HG03432 (cell line): ENCODE measurements at regions not wholly inside any gene's neighbourhood (a gene's known extent, or its start where the extent isn't known, plus 50 kb on each side); places are given as distances from the start of the nearest gene placed in this dataset.

ENCODE experiments used
- ATAC-seq: cut with Tn5 transposase; IDR thresholded peaks from one replicate; pipeline ENCODE4 v1.9.1; 2021; ENCODE audit warnings: mild to moderate bottlenecking, moderate library complexity; ENCODE audit not compliant: unreplicated experiment

DNA sequence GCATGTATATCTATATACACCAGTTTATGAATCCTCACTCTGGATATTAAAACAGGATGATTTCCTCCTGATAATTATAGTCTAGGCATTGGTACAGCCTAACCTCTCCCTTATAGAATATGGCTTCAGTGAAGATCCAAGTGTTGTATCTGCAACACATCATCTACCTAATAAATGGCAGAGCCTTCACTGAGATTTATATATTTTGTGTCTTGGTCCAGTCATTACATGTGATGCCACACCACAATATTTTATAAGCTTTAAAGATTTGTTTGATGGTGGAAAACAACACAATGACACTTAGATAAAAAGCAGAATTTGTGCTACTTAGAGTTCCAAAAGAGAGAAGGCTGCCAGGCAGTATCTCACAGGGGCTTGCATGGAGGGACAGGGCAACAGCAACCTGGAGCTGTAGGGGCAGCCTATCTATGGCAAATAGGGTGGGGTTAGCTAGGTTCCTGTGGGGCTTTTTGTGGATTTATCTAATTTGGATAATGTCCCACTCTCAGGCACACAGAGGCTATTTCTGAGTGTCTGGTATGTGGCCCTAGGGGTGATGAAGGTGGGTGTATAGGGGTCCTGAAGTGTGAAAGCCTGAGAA is 1736.7 kb upstream of the PRR20A start:
- no peak for ATAC-seq

DNA sequence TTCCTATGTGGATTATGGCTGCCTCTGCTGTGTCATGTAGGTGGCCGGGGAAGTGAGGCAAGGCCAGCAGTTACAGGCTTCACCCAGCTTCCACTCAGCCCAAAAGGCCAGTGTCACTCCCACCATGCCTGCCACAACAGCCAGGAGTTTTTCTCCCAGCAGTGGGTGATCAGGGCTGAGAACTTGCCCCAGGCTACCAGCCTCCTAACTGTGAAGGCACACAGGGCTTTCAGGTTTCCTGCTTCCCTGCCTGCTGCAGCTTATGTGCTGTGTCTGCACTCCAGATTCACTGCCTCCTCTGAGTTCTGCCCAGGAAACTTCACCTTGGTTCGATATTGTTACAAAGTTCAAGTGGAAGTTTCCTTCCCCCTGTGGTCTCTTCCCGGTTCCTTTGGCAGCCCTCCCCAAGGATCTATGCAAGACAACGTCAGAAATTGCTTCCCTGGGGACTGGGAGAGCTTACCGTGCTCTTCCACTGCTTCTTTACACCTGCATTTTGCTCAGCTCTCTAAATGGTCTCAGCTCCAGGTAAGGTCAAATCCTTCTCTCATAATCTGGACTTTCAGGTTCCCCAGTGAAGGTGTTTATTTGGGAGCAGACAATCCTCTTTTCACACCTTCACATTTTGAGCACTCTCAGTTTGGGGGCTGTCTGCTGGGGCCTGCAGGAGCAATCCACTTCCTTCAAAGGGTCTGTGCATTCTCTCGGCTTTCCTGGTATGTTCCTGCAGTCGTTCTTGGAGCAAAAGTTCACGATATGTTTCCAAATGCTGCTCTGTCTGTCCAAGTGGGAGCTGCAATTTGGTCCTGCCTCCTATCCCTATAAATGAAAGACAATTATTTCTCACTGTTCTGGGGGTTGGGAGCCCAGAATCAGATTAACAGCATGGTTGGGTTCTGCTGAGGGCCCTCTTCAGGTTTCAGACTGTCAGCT is 1730.1 kb upstream of the PRR20A start:
- ATAC-seq, result no peak

DNA sequence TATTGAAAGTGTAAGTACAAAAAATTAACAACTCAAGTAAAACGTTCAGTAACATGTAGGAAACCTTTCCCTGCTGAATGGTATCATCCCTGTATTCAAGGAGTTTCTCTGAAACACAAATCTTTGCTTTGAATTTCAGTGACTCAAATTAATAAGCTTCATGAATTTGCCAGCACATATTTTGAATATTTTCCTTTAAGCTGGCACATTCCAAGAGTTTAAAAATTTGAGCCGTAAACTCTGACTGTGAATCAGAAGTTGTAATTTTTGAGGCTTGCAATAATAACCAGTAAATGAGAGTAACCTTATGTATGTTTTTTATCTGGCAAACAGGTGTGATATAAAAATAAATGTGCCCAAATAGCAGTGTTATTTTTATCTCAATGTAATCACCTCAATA is 1722.6 kb upstream of the PRR20A start:
- ATAC-seq, result no peak

DNA sequence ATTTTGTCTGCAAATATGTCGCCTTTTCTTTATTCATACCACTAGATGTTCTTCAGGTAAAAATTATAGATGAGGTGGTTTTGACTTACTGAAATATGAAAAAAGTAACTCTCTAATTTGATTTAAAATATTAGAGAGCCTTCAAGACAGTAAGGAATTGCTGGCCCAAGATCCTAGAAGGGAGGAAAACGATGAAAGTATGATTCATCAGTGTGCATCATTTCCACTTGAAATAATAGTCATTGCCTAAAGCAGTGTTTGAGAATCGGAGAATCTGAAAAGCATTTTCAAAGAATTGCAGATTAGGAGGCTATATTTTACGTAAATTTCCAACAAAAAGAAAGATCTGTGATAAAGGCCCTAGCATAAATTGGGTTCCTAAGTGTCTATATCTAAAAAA is 1707.9 kb upstream of the PRR20A start:
- no peak for ATAC-seq

DNA sequence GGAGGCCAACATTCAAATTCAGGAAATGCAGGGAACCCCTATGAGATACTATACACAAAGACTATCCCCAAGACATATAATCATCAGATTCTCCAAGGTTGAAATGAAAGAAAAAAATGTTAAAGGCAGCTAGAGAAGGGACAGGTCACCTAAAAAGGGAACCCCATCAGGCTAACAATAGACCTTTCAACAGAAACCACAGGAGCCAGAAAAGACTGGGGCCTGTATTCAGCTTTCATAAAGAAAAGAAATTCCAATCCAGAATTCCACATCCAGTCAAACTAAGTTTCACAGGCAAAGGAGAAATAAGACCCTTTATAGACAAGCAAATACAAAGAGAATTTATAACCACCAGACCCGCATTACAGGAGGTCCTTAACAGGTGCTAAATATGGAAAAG is 1703.6 kb upstream of the PRR20A start:
- no peak for ATAC-seq

DNA sequence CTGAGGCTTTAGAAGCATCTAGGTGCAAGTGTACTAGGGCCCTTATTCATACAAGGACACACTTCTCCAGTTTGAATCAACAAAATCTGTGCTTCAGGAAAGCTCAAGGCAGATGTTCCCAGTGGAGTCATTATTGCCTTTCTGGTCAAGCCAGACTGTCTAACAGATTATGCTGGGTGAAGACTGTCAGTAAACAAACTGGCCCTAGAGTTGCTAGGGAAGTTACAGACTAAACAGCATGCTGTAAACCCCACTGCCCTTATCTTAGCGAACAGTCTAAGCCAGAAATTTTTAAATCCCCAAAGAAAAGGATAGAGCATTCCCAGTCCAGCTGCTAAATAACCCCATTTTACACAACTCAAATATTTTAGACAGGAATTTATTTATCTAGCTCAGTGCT is 1701.3 kb upstream of the PRR20A start:
- no peak for ATAC-seq

DNA sequence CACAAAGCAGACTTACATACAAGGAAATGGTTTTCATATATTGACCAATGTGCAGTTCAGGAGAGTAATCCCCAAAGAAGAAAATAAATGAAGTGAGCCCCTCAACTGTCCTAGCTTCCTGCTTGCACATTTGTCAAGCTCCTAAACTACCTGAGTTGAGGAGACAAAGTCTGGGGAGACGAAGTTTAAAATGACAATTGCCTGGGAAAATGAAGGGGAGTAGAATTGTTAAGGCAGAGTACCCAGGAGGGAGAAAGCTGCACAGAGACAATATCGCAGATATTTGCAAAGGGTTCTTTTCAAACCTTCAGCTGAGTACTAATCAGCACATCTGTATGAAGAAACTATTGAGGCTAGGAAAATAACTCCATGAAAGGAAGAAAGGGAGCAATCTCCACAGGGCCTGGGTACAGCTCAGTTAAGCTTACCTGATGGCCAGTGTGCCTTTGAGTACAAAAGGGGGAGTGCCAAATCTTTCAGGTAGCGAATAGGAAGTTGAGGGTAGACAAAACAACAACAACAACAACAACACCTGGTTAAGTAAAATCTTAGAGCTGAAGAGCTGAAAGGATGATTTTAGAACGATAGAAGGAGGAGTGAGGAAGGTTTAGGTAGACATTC is 1700.1 kb upstream of the PRR20A start:
- ATAC-seq, result no peak

DNA sequence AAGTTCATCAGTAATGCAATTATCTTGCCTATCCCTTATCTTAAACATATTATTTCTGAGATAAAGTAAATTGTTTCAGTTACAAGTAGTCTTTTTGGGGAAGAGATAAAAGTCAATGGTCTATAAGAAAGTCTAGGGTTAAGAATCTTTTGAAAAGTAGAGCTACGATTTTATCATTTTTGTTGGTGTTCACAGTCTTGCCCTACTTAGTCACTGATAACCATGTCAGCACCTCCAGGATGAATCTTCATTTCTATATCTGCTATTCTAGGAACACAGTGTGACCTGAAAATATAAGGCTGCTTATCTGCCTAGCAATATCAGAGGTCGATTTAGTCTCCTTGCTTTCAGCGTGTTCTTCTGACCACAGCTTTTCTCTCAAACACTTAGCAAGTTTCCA is 1676.5 kb upstream of the PRR20A start:
- ATAC-seq, result no peak

DNA sequence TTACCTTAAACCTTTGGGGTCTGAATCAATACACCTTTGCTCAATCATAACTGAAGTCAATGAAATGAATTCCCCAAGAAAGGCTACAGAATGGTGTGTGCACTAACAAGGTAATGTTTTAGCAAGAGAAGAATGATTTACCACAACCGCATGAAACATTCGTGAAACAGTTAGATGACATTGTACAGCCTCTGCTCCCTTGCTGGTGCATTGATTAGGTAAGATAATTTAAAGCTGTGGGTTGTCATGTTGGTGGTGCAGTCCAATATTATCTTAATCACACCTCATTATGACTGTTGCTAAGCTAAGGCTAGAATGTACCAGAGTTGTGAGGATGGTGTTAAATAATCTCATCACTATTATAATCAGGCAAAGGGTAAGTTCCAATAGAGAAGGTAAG is 1673.2 kb upstream of the PRR20A start:
- no peak for ATAC-seq

DNA sequence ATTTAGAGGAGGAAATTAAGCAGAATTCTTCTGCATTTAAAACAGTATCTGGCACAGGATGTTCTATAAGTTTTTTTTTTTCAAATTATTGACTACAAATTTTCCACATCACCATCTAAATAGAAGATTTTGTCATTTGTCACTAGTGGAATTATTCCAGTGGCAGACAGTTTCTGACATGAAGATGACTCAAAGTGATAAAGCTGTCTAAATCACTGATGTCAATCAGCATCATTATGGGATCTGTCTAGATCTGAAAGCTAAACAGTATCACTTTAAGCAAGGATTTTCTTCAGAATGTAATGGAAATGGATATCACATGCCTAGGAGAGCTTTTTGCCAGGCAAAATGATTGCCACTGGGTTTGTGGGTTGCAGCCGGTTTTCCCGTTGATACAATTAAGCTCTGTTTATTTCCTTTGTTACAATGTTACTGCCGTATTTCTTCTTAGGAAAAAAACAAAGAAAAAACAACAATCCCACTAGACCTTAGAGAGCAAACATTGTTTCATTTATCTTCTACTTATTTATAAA is 1657.0 kb upstream of the PRR20A start:
- no peak for ATAC-seq

DNA sequence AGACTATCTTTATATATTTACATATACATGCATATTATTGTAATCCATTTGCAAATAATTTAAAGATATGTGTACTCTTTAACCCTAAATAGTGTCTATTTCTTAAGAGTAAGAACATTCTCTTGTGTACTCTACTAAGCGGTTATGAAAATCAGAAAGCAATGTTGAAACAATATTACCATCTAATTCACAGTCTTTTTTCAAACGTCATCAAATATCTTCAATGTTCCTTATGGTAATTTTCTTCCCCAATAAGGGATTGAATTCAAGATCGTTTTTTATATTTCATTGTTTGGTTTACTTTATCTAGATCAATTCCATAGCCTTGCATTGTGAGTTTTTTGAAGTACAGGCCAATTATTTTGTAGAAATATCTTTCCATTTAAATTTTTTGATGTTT is 1647.4 kb upstream of the PRR20A start:
- no peak for ATAC-seq

DNA sequence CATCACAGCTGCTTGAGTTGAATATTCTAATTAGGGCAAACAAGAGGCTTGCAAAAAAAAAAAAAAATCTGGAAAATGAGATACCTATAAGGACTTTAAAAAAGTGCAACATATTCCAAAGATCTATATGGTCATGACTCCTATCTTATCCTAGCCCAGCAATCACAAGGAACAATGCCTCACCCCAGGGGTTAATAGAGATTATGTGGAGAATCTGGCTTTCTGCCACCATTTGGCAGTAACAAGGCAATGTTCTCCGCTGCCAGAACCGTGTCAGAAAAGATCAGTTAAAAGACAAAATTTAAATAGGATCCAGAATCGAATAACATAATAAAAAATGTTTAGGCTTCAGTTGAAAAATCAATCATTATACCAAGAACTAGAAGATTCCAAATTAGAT is 1643.2 kb upstream of the PRR20A start:
- no peak for ATAC-seq

DNA sequence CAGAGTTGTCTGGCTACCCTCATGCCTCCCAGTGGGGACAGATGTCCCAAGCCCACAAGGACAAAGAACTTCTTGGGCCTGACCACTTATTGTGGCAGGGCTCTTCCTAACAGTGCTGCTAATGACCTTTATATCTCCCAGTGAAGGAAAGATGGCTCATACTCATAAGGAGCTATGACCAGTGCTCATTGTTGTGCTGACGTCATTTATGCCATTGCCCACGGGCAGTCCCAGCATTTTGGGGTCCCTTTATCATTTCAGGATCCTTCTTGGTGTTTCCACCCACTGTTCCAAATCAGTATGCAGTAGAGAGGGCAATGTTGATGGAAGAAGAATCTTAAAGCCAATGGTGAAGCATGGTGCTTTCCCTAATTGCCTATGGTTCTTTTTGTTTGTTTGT is 1640.0 kb upstream of the PRR20A start:
- ATAC-seq, result no peak

DNA sequence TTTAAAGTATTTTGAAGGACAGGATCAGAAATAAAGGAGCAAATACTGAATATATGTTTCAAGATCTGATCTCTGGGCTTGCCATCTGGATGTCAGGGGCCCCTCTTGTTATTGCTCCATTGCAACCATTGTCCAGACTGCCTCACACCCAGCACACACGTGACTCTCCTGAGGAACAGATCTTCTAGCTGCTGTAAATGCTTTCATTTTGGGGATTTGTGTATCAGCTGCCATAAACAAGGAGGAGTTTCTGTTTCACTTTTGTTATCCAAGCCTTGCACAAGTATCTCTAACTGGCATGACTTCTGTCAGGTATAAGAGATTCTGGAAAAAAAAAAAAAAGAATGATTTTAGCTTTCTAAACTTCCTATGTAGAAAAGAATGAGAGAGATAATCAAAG is 1624.1 kb upstream of the PRR20A start:
- no peak for ATAC-seq

DNA sequence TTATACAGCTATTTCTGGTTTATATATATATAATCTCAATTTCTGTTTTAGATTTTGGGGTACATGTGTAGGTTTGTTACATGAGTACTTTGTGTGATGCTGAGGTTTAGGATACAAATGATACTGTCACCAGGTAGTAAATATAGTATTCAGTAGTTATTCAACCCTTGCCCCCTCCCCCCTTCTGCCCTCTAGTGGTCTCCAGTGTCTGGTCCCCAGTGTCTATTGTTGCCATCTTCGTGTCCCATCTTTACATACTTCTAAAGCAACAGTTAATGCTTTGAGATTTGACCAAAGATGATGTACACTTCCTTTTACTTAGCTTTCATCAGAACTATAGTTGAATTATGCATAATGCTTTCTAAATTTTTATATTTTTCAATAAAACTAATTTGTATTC is 1623.4 kb upstream of the PRR20A start:
- no peak for ATAC-seq

DNA sequence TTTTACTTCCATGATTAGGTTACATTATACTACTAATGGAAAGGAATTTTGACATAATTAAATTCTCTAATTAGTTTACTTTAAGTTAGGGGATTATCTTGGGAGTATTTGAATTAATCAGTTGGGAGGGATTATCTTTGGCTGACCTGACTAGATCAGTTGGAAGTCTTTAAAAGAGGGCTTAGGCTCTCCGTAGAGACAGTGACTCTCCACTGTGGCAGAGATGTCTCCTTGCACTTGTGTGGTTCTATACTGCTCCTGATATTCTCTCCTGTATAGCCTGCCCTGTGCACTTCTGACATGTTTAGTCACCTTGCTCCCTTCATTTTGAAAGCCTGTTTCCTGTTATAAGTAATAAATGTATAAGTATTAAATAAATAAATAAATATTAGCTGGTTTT is 1612.3 kb upstream of the PRR20A start:
- no peak for ATAC-seq

DNA sequence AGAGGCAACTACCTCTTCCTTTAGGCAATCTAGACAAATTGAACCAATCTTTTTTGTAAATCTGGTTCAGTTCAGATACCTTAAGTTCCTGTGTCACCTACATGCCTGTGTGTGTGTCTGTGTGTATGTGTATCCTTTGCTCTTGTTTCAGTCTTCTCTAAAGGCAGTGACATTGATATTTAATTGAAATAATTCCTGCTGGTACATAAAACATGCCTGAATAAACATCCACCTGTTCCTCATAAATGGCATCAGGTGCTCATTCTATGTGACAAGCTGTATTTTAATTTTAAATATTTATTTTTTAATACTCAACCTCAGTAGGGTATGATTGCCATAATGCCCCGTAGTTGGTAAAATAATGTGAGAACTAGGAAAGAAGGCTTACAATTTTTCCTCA is 1606.4 kb upstream of the PRR20A start:
- no peak for ATAC-seq

DNA sequence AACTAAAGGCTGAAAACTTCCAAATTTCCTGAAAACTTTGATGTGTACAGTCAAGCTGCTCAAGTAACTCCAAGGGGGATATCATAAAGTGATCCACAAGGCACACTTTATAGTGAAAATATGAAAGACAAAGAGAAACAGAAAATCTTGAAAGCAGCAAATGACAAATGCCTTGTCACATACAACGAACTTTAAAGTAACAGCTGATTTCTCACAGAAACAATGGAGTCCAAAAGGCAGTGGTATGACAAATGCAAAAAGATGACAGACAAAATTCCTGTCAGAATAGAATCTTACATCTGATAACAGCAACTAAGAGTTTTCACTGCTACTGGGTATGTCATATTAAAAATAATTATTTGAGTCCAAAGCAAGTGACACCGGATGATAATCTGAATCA is 1602.3 kb upstream of the PRR20A start:
- no peak for ATAC-seq

DNA sequence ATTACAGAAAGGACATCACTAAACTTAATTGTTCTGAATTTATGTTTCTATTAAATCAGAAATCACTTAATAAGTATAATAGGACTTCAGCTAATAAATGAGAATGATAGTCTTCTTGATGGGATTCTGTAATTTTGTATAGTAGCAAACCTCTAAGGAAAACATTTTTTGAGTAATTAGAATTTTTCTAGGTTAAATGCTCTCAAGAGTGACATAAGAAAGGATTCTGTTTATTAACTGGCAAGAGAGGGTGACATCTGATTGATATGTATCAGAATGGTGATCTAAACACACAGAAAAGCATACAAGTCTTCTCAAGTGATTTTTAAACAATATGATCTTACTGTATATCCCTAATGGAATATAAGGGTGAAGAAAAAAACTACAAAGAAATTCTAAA is 1597.7 kb upstream of the PRR20A start:
- no peak for ATAC-seq

DNA sequence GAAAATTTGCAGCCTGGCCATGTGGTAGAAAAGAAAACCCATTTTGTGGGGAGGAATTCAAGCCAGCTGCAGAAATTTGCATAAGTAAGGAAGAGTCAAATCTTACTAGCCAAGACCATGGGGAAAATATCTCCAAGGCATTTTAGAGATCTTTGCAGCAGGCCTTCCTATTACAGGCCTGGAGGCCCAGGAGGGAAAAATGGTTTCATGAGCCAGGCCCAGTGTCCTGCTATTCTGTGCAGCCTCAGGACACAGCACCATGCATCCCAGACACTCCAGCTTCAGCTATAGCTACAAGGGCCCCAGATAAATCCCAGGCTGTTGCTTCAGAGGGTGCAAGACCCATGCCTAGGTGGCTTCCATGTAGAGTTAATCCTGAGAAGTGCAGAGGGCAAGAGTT is 1590.1 kb upstream of the PRR20A start:
- no peak for ATAC-seq

DNA sequence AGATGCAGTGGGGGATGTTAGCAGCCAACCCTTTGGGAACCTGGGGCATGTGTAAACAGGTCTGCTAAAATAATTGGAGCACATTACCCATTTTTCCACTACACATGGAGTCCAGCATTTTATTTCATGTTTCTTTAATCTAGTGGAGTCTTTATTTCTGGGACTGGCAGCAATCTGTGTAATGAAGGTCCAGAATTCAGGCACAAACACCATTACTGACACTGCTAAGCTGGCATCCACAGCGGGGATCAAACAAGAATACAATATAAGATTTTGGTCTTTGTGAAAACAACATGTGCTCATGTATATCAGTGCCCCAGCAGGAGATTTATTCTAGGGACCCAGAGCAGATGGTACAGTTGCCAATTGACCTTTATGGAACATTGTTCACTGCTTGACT is 1587.0 kb upstream of the PRR20A start:
- ATAC-seq, result no peak

DNA sequence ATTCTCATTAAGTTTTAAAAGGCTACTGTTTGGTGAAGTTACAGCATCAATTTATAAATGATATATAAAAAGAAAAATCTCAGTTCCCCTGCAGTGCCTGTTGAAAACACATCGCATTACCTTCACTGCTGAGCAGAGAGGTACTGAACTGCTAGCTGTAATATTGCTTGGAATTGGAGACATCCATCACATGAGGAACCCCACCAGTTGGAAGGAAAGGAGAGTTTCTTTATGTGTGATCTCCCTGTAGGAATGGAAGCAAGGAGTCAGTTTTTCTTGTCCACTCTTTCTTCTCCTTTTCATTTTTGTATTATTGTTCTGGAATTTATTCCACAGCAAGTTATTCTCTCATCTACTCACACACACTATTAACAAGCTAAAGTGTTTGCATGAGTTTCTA is 1586.0 kb upstream of the PRR20A start:
- ATAC-seq, result no peak
